Stimulated activated CD4-positive, alpha-beta T cell treated with anti-CD3 and anti-CD28 coated beads, Interleukin-1b, Interleukin-23, amount 100 ng/mL, for 1 hour (primary cell): ENCODE measurements at regions not wholly inside any gene's neighbourhood (a gene's known extent, or its start where the extent isn't known, plus 50 kb on each side); places are given as distances from the start of the nearest gene placed in this dataset.
"Not testable (repeated sequence)": the region's sequence is repeated elsewhere in the genome, so short reads cannot be mapped to it uniquely, and the experiment has no call there.

Source experiments
- DNase-seq, 2 donors: peaks; one replicate each; pipeline ENCODE4 v3.0.0-alpha.2; 2020; ENCODE audit warnings: low read depth in 2 of 2

DNA sequence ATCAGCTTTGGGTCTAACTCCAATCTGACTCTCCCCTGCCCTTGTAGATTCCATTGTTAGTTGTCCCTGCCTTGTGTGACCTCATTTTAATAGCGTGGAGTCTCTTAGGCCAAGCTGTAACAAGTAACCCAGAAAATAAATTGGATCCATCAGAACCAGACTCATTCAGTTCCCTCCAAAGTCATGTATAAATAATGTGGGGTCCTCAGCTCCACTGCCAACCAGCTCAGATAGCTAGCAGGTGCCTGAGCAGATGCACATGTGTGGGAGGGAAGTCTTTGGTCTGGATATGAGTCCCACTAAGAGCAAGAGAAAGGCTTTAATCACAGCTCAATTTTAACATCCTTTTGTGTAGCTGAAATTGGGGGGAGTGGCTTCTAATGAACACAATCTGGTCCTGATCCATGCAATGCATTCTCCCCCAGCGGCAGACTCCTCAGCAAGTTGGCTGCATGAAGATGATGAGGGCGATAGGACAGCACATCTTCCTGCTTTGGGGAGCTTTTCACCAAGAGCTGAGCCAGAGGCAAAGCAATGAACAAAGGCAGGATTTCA lies 151.6 kb downstream of the ABCC12 start:
- no peak for DNase-seq

DNA sequence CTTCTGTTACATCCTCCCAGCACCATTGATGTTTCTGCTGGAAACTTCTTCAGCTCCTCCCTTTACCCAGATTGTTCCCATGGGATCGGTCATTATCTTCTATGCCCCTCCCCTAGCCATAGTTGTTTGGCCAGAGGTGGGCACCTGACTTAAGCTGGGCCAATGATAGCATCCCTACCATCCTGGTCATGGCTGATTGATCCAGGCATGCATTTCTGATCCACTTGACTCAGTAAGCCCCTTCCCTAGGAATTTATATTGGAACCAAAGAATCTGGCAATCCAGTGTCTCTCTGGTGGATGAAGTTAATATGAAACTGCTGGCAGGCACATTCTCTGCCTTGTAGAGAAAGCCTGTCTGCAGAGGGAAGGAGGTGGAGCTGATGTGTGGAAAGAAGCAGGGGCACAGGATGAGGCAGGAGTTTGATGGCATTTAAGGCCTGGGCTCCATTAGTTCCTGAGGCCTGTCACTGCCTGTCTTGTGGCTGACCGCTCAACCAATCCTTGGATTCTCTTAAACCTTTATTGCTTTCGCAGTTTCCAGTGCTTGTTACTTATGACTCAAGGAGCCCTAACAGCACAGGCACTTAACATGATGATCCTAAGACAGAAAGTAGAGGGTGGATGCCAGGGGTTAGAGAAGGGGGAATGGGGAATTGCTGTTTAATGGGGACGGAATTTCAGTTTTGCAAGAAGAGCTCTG lies 152.4 kb downstream of the ABCC12 start:
- DNase-seq, result no peak

DNA sequence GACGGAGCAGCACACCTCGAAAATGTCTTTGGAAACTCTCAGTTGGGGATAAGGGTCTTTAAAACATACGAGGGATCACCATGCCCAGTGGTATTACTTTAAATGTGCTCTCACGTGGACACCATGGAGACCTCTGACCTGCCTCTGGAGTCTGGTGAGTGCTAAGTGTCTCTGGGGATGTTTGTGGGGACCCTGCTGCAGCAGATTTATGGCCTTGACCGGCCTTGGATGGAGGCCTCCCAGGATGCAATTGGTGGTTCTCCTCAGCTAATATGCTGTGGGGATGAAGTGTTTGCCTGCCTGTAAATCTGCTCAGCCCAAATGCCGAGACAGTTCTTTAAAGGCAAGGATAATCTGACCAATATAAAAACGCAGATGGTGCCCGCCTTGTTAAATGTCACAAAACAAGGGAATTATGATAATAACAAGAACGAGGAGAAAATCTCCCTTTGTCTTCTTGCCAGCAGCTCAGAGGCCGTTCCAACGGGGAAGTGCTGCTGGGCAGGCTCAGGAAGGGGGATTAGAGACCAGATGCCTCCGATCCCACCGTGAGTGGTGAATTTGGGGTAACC lies 154.4 kb downstream of the ABCC12 start:
- DNase-seq, result no peak

DNA sequence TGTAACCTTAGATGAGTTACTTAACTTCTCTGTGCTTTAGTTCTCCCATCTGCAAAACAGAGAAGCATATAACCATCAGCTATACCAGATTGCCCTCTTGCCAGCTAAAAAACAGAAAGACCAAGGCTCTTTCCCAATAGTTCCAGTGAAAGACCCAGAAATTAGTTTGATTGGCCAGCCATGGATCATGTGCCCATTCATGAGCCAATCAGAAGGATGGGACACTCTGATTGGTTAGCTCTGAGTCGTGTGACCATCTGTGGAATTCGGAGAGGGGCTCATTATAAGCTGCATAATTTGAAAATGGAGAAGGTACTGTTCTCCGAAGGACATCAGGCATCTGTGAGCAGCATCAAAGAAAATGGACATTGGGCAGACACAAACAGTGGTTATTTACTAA lies 155.2 kb downstream of the ABCC12 start:
- DNase-seq, result no peak

DNA sequence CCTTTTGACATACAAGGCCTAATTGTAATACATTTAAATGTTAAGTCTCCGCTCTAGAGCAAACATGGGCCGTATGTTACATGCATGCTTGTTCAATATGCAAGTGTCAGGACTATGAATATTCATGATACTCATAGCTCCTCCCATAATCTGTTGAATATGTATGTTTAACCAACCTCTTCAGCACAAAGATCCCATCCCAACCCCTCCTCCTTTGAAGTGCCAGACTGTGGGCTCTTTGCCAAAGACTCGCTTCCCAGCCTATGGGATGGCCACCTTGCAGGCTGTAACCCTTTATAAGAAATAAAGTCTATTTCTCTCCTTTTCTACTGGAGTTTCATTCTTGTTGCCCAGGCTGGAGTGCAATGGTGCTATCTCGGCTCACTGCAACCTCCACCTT lies 156.2 kb downstream of the ABCC12 start:
- DNase-seq, result no peak

DNA sequence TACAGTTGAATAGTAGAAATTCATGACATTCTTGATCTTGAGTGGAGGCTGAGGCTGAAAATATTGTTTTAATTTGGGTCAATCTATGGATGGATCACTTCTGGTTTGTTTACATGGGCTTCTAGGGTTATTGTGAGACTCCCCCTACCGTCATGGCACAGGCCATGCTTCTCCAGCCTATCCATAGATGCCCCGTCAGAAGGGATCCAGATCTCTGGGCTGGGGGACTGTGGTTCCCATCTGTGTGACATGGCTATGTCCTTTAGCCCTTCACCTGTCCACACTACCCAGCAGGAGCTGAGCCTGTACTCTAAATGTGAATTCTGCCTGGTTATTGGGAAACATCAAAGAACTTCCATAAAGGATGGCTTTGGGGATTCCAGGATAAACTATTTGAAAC lies 160.4 kb downstream of the ABCC12 start:
- DNase-seq, result no peak

DNA sequence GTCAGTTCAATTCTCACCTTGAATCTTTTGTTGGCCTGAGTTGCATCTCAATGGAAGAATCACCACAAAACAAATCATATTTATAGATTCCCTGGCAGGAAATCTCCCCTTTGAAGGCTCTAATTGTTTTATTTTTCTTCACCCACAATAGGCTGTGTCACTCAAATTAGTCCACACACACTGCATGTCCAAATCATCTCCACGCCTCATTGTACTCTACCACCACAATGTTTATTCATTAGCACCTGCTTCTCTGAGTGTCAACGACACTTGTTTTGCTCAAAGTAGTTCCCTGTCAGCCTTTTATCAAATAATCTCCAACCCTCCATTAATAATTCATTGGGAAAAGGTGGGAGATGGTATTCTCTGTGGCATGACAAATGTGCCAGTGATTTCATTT lies 164.3 kb downstream of the ABCC12 start:
- DNase-seq, result no peak

DNA sequence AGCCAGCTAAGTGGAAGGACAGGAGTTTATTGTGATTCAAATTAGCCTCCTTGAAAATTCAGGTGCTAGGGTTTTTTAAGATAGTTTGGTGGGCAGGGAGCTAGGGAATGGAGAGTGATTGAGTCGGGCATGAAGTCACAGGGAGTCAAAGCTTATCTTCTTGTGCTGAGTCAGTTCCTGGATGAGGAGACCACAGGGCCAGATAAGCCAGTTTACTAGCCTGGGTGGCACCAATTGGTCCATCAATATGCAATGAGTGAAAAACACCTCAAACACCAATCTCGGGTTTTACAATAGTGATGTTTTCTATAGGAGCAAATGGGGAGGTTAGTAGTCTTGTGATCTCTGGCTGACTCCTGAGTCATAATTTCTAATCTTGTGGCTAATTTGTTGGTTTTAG lies 165.1 kb downstream of the ABCC12 start:
- DNase-seq, result no peak

DNA sequence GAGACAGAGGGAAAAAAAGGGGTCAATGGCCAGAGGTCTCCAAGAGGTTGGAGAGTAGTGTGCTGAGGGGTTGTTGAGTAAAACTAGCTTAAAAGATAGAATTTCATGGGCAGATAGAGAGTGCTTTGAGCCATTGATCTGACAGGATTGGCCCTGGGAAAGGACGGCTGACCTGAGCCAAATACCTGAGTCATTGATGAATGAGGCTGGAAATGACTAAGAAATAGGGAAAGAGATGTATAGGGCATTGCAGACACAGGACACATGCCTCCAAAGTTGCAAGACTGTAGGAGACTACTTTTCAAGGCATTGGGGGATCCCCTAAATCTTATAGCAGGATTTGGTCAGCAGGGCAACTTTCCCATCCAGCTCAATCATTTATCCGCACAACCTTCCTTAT lies 168.7 kb downstream of the ABCC12 start:
- no peak for DNase-seq

DNA sequence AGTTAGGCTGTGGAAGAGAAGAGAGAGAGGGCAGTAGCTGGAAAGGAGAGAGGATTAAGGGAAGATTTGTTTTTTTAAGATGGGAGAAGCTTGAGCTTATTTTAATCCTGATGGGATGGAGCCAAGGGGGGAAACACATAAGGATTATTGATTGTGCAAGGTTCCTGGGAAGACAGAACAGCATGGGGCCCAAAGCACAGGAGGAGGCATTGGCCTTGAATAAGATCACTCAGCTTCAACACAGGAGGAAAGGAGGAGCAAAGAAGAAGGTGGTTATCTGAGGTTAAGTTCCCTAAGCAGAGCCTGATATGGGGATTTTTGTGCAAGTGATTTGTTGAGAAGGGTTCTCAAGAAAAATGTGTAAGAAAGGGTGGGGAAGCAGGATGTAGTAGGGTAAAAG lies 169.8 kb downstream of the ABCC12 start:
- DNase-seq, result no peak

DNA sequence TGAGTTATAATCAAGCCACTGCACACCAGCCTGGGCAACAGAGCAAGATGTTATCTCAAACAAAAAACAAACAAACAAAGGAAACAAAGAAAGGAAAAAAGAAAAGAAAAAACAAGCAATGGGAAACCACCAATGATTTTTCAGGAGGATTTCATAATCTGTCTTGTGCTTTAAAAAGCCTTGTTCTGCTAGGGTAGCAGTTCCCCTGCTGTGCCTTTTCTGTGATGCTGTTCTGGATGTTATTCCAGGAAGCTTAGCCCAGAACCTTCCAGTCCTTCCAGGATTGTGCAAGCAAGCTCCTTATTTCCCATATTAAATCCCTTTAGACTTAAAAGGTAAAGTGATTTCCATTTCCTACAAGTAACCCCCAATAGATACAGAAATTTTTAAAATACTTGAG lies 171.1 kb downstream of the ABCC12 start:
- DNase-seq, result no peak

DNA sequence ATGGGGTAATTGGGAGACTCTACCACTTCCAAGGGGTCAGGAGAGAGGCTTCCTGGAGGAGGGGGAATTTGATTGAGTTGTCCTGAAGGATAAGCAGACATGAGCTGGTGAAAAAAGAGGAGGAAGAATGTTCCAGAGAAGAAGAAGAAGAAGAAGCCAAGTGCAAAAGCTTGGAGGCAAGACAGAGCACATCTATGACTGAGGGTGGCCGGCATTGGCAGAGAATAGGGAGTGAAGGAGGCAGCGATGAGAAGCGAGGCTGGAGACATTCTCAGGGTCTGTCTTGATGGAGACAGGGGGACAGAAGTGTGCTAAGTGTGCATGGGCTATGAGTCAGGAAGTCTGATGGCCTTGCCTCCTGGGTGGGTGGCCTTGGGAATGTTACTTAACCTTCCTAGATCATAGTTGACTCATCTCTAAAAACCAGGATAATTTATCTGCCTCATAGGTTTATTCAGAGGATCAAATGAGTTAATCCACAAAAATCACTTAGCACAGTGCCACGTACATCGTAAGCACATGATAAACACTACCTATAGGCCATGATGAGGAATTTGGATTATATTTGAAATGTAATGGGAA lies 171.7 kb downstream of the ABCC12 start:
- no peak for DNase-seq

DNA sequence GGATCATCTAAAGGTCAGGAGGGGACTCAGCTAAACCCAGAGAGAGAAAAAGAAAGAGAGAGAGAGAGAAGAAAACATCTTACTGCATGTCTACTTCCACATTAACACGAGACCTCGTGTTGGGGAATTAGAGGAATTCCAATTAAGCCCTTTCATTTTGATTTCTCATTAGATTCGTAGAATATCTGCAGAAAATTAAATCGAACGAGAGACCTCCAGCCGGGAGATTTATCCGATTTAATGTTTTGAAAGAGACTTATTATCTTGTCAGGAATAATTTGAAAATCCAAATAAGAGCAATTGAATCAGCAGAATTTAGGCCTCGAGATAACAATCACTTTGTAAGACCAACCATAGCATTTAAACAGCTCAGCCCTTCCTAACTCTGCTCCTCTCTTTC lies 175.6 kb downstream of the ABCC12 start:
- no peak for DNase-seq

DNA sequence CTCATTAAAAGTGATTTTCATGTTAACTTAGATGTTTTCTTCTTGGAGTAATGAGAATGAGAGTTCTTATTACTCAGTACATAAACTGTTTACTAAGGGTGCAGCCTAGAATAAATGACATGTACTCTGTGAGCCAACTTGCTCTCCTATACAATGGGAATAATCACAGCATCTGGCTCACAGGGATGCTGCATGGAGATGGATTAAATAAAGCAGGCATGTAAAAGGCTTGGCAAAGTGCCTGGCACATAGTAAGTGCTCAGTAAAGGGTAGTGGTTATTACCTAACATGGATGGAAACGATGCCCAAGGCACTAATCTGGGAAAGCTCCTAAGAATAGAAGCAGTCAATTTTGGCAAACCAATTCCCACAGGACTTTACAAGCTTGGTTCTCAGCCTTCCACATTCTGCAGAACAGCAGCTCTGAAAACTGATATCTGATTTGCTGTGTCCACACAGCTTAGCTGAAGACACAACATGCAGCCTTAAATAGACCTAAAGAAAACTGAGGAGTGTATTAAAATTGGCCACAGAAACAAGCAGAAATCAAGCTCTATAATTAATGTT lies 176.1 kb downstream of the ABCC12 start:
- no peak for DNase-seq

DNA sequence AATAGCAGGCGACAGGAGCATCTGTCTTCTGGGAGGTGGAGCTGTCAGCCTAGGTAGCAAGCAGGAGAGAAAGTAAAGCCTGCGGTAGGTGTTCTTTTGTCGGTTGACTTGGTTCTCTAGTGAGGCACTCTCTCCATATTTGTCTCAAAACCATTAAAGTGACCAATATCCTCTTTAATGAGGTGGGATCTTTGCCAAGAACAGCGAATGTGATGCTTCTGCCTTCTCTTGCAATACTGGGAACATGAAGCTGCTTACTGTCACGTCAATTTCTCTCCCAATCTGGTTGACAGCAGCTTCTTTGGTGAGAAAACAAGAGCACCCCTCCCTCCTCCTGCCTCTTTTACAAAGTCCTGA lies 176.7 kb downstream of the ABCC12 start:
- no peak for DNase-seq

DNA sequence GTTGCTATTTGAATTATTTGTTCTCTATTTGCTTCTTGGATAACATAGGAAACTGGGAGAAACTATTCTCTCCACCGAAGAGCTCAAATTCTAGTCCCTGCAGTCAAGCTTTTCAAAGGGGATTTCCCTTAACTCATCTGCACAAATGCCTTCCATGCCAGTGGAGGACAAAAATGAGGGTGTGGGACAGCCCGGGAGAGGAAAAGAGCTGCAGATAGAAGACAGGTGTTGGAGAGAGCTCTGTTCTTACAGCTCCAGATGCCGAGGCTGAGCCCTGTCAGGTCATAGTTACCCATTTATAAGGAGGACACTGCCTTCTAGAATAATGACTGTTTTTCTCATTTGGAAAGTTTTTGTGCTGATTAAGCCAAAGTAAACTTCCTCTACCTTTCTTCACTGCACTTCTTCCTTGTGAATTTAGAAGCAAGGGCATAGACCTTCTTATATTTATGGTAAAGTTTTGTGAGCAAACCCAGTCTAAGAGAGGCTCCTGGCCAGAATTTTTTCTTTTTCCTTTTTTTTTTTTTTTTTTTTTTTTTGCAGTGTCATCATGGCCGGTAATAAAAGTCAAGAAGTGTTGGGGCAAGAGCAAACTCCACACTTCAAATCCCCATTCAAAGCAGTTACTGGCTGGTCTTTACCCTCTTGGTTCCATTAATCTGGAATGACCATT lies 177.2 kb downstream of the ABCC12 start:
- DNase-seq, result no peak

DNA sequence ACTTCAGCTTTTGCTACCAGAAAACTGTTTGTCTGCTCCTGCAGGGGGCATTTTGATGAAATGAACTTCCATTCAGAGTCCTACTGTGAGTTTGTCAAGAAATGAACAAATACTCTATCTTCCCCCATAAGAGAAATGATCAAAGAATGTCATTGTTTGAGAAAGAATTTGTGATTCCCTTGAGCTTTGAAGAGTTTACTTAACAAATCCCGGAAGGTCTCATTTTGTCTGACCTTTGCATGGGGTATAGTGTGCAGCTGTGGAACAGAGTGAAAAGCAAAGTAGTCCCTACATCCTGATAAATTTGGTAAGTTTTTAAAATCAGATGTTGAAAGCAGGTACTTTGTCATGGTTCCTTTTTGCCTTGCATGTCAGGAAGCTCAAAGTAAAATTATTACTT lies 178.0 kb downstream of the ABCC12 start:
- DNase-seq, result no peak

DNA sequence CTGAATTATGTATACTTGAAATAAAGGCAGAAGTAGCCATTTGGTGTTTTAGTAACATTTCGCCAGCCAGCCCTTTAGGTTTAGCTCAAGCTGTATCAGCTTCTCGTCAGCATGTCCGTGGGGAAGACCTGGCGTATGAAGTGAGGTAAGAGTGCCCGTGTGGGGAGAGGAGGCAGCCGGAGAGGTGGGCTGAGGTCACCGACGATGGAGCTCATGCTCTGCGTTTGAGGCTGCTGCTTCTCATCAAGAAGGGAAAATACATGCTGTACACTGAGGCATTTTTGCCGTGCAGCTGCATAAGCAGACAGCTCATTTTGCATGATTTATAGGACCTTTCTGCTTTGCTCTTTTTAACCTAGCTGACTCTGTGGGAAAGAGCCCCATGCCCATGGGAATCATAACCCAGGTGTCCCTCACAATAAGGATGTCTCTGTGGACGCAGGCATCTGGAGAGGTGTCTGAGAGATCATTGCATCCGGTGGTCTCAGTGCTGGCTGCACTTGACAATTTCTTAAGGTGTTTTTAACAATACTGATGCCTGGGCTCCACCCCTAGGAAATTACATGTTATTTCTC lies 179.1 kb downstream of the ABCC12 start:
- DNase-seq, result no peak

DNA sequence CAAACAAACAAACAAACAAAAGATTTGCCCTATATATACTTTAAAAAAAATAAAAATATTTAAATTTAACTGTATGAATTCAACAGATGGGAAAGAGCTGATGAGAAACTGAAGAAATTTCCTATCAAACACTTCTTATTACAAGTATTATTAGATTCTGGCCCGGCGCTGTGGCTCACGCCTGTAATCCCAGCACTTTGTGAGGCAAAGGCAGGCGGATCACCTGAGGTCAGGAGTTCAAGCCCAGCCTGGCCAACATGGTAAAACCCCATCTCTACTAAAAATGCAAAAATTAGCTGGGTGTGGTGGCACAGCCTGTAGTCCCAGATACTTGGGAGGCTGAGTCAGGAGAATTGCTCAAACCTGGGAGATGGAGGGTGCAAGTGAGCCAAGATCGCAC lies 180.8 kb downstream of the ABCC12 start:
- not testable (repeated sequence) for DNase-seq

DNA sequence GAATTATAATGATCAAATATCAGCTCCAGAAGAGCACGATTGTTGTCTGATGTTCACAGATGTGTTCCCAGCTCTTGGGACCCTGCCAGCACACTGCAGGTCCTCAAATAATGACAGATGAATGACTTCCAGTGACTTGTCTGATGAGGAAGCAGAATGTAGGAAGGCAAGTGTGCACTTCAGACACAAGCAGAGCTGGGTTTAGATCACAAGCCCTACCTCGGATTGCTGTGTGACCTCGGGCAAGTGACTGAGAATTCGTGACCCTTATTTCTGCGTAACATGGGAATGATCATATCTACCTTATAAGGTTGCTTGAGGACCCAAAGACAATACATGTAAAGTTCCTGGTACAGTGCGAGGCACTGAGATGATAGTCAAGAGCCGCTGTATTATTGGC lies 182.2 kb downstream of the ABCC12 start:
- no peak for DNase-seq

DNA sequence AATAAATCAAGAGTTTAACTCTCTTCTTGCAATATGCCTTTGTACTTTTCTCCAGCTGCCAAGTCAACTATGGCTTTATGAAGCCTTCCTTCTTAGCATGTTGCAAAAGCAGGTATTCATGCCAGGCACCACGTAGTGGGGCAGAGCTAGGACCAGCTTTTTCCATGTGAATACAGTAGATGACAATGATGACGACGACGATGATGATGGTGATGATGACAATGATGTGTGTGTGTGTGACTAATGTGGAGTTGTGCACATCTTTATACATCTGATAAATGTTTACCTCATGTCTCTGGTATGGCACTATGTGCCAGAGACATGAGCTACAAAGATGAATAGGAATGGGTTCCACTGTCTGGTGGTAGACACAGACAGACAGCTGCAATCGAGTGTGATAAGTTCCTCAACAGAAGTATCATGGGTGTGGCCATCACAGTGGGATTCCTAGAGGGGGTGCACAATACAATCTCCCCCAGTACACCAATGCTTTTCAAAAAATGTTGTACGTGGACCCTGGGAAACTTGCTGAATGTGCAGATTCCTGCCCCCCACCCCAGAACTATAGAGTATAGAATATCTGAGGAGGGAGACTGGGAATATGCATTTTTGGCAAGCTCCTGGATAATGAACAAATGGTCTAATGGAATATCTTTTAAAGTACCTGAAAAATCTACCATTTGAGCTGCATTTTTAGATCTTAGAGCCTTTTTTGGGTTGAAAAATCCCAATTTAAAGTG lies 183.4 kb downstream of the ABCC12 start:
- no peak for DNase-seq
